Pancreas (tissue), 10 donors: ENCODE measurements at regions not wholly inside any gene's neighbourhood (a gene's known extent, or its start where the extent isn't known, plus 50 kb on each side); places are given as distances from the start of the nearest gene placed in this dataset.
"Not testable (repeated sequence)": the region's sequence is repeated elsewhere in the genome, so short reads cannot be mapped to it uniquely, and the experiment has no call there.

Experiments
- ATAC-seq, 4 donors: fragments of 200-7000 bp; cut with Tn5 transposase; one replicate each; pipeline versions ENCODE4 v1.8.0 to v1.9.1; 2020; ENCODE audit warnings: mild to moderate bottlenecking in 4 of 4, moderate library complexity in 4 of 4
- DNase-seq, 6 donors: peaks; one replicate each; pipeline ENCODE4 v3.0.0-alpha.2; 2020
- FAIRE-seq: peaks from 2 replicates; lab custom pipeline; 2012; peaks lifted over from hg19 to GRCh38; lab: Jason Lieb, UNC
- H3K27ac ChIP-seq, 4 donors: fragments of 200-600 bp; sonication (generic); 1 replicate in 3 of 4; 2 replicates in 1 of 4; pipeline versions ENCODE4 v1.5.0 to v1.8.0; 2020
- H3K27me3 ChIP-seq, 4 donors: fragments of 200-600 bp; one replicate each; pipeline ENCODE4 v1.8.0; 2021
- H3K36me3 ChIP-seq, 3 donors: fragments of 200-600 bp; sonication (generic) in 1 of 3; one replicate each; pipeline versions ENCODE4 v1.5.0 to v1.8.0; 2020 to 2021
- H3K4me1 ChIP-seq, 3 donors: fragments of 200-600 bp; one replicate each; pipeline ENCODE4 v1.8.0; 2021
- H3K4me3 ChIP-seq, 4 donors: fragments of 200-600 bp; sonication (generic) in 2 of 4; one replicate each; pipeline versions ENCODE4 v1.5.0 to v1.8.0; 2020 to 2021
- H3K9me3 ChIP-seq, 4 donors: fragments of 200-600 bp; one replicate each; pipeline ENCODE4 v1.8.0; 2021
- WGBS, 2 donors: extraction: QIAGEN DNeasy Blood & Tissue Kit; methylation state at CpG; one replicate each; pipeline ENCODE4 v1.1.7; 2013; 5-methylcytosine and 5-hydroxymethylcytosine counted together
- intact Hi-C, 3 donors: fragments of 100-400 bp; cut with DNase I; formaldehyde crosslinking; loops; one replicate each; pipeline versions ENCODE4 v1.11.1 to v1.14.2; 2022
- TF ChIP-seq, protein P1 (sequence below), 4 donors: fragments of 200-600 bp; sonication (generic) in 3 of 4; IDR thresholded peaks; one replicate each; pipeline versions ENCODE4 v1.5.0 to v1.8.0; 2021; ENCODE audit warnings: antibody characterized with exemption in 4 of 4
- donor health status: healthy with polysubstance abuse.
- donor health status: DM: no; HTN: no; CAD: no; lungs with moderate emphysema.
- donor health status: DM: no; HTN: no; CAD: no.
- donor health status: control.
- donor health status: control.
- donor health status: Bipolar disorder and iron deficiency.
- donor health status: DM: yes; HTN: yes; CAD: no.
- donor health status: DM: no; HTN: no; CAD: no.
- donor health status: DM: no; HTN: no; CAD: no.
- donor health status: DM: yes; HTN: yes; CAD: no.

DNA sequence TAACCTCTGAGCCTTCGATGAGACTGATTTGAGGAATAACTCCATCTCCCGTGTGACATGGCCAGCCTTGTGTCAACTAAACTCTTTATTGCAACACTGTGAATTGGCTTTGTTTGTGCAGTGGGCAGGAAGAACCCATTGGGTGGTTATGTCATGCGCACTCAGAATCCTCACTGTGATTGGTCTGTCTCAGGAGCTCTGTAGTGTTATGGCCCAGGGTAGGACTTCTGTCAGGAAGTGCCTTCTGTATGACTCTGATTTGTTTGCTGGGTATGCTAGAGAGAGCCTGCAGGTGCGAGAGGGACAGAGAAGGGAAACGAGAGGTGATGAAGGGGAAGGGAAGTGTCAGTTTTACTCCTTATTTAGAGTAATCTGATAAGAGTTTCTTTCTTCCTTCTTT is 71.5 kb upstream of the DCD start:
- ATAC-seq (no peak), DNase-seq (no peak), FAIRE-seq (no peak)
- Histone ChIP-seq H3K9me3 (no peaks in the 10 kb centered on the region), H3K27ac (no peak overlapping the region), H3K27me3 (no peaks in the 10 kb centered on the region), H3K36me3 (no peaks in the 10 kb centered on the region), H3K4me3 (no peak overlapping the region), H3K4me1 (no peaks in the 10 kb centered on the region)
- TF ChIP-seq, protein P1, sequence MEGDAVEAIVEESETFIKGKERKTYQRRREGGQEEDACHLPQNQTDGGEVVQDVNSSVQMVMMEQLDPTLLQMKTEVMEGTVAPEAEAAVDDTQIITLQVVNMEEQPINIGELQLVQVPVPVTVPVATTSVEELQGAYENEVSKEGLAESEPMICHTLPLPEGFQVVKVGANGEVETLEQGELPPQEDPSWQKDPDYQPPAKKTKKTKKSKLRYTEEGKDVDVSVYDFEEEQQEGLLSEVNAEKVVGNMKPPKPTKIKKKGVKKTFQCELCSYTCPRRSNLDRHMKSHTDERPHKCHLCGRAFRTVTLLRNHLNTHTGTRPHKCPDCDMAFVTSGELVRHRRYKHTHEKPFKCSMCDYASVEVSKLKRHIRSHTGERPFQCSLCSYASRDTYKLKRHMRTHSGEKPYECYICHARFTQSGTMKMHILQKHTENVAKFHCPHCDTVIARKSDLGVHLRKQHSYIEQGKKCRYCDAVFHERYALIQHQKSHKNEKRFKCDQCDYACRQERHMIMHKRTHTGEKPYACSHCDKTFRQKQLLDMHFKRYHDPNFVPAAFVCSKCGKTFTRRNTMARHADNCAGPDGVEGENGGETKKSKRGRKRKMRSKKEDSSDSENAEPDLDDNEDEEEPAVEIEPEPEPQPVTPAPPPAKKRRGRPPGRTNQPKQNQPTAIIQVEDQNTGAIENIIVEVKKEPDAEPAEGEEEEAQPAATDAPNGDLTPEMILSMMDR (IDR thresholded peaks at IDR 0.05), result no peak
- 58 to 63% methylated on average over 5 of the region's 5 CpGs for WGBS, 2 donors
- intact Hi-C loops, result no loop called here

DNA sequence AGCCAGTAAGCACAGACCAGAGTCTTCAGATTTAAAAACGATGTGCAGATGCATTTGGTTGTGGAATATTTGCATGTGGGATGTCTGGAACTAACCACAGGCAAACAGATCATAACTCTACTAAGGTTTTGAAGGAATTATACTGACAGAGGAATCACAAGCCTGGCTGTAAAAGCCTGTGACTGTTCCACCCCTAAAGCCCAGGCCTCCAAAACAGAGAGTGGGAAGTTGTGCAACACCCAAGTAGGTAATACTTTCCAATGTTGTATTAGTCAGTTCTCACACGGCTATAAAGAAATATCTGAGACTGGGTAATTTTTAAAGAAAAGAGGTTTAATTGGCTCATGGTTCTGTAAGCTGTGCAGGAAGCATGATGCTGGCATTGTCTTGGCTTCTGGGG is 68.1 kb upstream of the DCD start:
- intact Hi-C loops, result no loop called here
- ATAC-seq, result peak in 1 of 4 donors; percentile 32
- no peak for DNase-seq
- TF ChIP-seq, protein P1 (IDR thresholded peaks at IDR 0.05), result no peak
- no peaks in the 10 kb centered on the region for H3K27me3 ChIP-seq
- no peak overlapping the region for H3K27ac ChIP-seq
- H3K4me1 ChIP-seq, result no peaks in the 10 kb centered on the region
- WGBS, 2 donors, result 39 to 40% methylated on average over 2 of the region's 2 CpGs
- no peaks in the 10 kb centered on the region for H3K36me3 ChIP-seq
- no peak for FAIRE-seq
- no peaks in the 10 kb centered on the region for H3K9me3 ChIP-seq
- H3K4me3 ChIP-seq, result no peak overlapping the region

DNA sequence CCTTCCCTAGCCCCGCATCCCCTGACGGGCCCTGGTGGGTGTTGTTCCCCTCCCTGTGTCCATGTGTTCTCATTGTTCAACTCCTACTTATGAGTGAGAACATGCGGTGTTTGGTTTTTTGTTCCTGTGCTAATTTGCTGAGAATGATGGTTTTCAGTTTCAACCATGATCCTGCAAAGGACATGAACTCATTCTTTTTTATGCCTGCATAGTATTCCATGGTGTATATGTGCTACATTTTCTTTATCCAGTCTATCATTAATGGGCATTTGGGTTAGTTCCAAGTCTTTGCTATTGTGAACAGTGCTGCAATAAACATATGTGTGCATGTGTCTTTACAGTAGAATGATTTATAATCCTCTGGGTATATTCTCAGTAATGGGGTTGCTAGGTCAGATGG is 65.7 kb upstream of the DCD start:
- 58 to 75% methylated on average over 3 of the region's 3 CpGs for WGBS, 2 donors
- FAIRE-seq, result not testable (repeated sequence)

DNA sequence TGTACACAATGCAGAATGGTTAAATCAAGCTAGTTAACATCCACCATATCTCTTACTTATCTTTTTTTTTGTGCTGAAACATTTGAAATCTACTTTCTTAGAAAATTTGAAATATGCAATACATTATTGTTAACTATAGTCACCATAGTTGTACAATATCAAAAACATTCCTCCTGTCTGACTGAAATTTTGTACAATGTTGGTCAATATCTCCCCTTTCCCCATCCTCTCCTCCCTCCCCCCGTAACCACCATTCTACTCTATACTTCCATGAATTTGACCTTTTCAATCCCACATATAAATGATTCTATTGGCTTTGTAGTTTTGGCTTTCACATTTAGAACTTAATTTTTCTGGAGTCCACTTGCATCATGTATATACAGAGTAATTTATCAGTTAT is 63.5 kb upstream of the DCD start:
- Histone ChIP-seq H3K36me3 (no peaks in the 10 kb centered on the region), H3K4me3 (no peak overlapping the region), H3K27me3 (peaks cover 0 to 5% (median 2%) of the 10 kb centered on the region in 4 donors), H3K27ac (no peak overlapping the region), H3K9me3 (no peaks in the 10 kb centered on the region), H3K4me1 (no peaks in the 10 kb centered on the region)
- TF ChIP-seq, protein P1 (IDR thresholded peaks at IDR 0.05), result no peak
- no peak for FAIRE-seq
- 56 to 74% methylated on average over 1 of the region's 1 CpG for WGBS, 2 donors
- no peak for DNase-seq
- intact Hi-C loops, result no loop called here
- no peak for ATAC-seq

More for the DNA sequence above, 65.7 kb upstream of the DCD start:
- DNase-seq, H3K4me3 ChIP-seq, H3K4me1 ChIP-seq, H3K27me3 ChIP-seq, H3K27ac ChIP-seq, H3K36me3 ChIP-seq, intact Hi-C loops, ATAC-seq, H3K9me3 ChIP-seq: not testable (repeated sequence)

DNA sequence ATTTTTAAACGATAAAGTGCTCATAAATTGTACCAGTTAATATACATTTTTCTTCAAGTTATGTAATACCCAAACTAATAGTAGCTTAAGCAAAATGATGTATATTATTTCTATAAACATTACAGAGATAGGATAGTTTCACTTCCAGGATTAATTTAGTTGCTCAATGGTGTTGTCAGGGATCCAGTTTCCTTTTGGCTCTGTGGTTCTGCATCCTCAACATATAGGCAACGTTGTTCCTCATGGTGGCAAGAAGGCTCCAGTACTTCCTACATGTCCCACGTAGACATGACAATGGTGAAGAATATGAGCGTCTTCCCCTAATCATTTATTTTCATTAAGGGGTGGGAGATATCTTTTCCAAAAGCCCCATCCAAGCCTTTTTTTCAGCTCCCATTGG is 60.7 kb upstream of the DCD start:
- 64 to 71% methylated on average over 4 of the region's 4 CpGs for WGBS, 2 donors
- TF ChIP-seq, protein P1 (IDR thresholded peaks at IDR 0.05), result no peak

More for the DNA sequence above, 60.7 kb upstream of the DCD start:
- intact Hi-C loops, result no loop called here
- no peak for ATAC-seq
- FAIRE-seq, result no peak
- no peak for DNase-seq
- Histone ChIP-seq H3K9me3 (no peaks in the 10 kb centered on the region), H3K36me3 (no peaks in the 10 kb centered on the region), H3K27ac (no peak overlapping the region), H3K4me3 (no peak overlapping the region), H3K4me1 (no peaks in the 10 kb centered on the region), H3K27me3 (peaks cover 0 to 5% (median 2%) of the 10 kb centered on the region in 4 donors)
